ENCODE measurements at regions not wholly inside any gene's neighbourhood (a gene's known extent, or its start where the extent isn't known, plus 50 kb on each side); places are given as distances from the start of the nearest gene placed in this dataset.

- Histone ChIP-seq H3K79me2 (ENCODE audit: insufficient read depth, low read length) (no peaks in the 10 kb centered on the region), H3K4me1 (ENCODE audit: insufficient read depth, low read length) (no peaks in the 10 kb centered on the region), H3K27me3 (ENCODE audit: insufficient read depth, low read length) (no peaks in the 10 kb centered on the region), H2AFZ (ENCODE audit: low read length) (no peak overlapping the region), H4K20me1 (ENCODE audit: insufficient read depth, low read length) (no peaks in the 10 kb centered on the region), H3K36me3 (ENCODE audit: insufficient read depth, low read length) (no peaks in the 10 kb centered on the region), H3K4me2 (ENCODE audit: insufficient read depth, low read length) (no peak overlapping the region), H3K4me3 (ENCODE audit: insufficient read depth, low read length) (no peak overlapping the region), H3K9me3 (ENCODE audit: low read depth, low read length) (peaks cover 2% of the 10 kb centered on the region), H3K27ac (ENCODE audit: low read depth, low read length) (no peak overlapping the region)
- no peak for TF ChIP-seq CTCF (IDR thresholded peaks at IDR 0.05; ENCODE audit: extremely low read depth, low read depth, low read length)
- DNase-seq (ENCODE audit: insufficient read length, low spot score, missing footprints): no peak
These were observed 462.6 kb upstream of the SOX11 start for GRCh38 chr2:5229574-5229973.

- peaks cover 2% of the 10 kb centered on the region for H3K9me3 ChIP-seq (ENCODE audit: low read depth, low read length)
- no peak overlapping the region for H3K27ac ChIP-seq (ENCODE audit: low read depth, low read length)
- no peak overlapping the region for H3K4me3 ChIP-seq (ENCODE audit: insufficient read depth, low read length)
- no peak for DNase-seq (ENCODE audit: insufficient read length, low spot score, missing footprints)
- H3K4me1 ChIP-seq (ENCODE audit: insufficient read depth, low read length): no peaks in the 10 kb centered on the region
- no peaks in the 10 kb centered on the region for H4K20me1 ChIP-seq (ENCODE audit: insufficient read depth, low read length)
- TF ChIP-seq CTCF (IDR thresholded peaks at IDR 0.05; ENCODE audit: extremely low read depth, low read depth, low read length): no peak
- H3K36me3 ChIP-seq (ENCODE audit: insufficient read depth, low read length): no peaks in the 10 kb centered on the region
- H2AFZ ChIP-seq (ENCODE audit: low read length): no peak overlapping the region
- H3K79me2 ChIP-seq (ENCODE audit: insufficient read depth, low read length): no peaks in the 10 kb centered on the region
- H3K27me3 ChIP-seq (ENCODE audit: insufficient read depth, low read length): no peaks in the 10 kb centered on the region
- no peak overlapping the region for H3K4me2 ChIP-seq (ENCODE audit: insufficient read depth, low read length)
These were observed 461.7 kb upstream of the SOX11 start for GRCh38 chr2:5230444-5230843.

- Histone ChIP-seq H3K4me1 (ENCODE audit: insufficient read depth, low read length) (no peaks in the 10 kb centered on the region), H3K4me2 (ENCODE audit: insufficient read depth, low read length) (no peak overlapping the region), H3K9me3 (ENCODE audit: low read depth, low read length) (peaks cover 2% of the 10 kb centered on the region), H3K36me3 (ENCODE audit: insufficient read depth, low read length) (no peaks in the 10 kb centered on the region), H3K79me2 (ENCODE audit: insufficient read depth, low read length) (no peaks in the 10 kb centered on the region), H3K27ac (ENCODE audit: low read depth, low read length) (no peak overlapping the region), H3K27me3 (ENCODE audit: insufficient read depth, low read length) (no peaks in the 10 kb centered on the region), H3K4me3 (ENCODE audit: insufficient read depth, low read length) (no peak overlapping the region), H4K20me1 (ENCODE audit: insufficient read depth, low read length) (no peaks in the 10 kb centered on the region), H2AFZ (ENCODE audit: low read length) (no peak overlapping the region)
- no peak for DNase-seq (ENCODE audit: insufficient read length, low spot score, missing footprints)
- TF ChIP-seq CTCF (IDR thresholded peaks at IDR 0.05; ENCODE audit: extremely low read depth, low read depth, low read length): no peak
These were observed 461.3 kb upstream of the SOX11 start for GRCh38 chr2:5230855-5231254.

GRCh38 chr2:5231287-5231686 lies 460.9 kb upstream of the SOX11 start:
- no peak for DNase-seq (ENCODE audit: insufficient read length, low spot score, missing footprints)
- H3K4me1 ChIP-seq (ENCODE audit: insufficient read depth, low read length): no peaks in the 10 kb centered on the region
- no peak for TF ChIP-seq CTCF (IDR thresholded peaks at IDR 0.05; ENCODE audit: extremely low read depth, low read depth, low read length)

More at GRCh38 chr2:5231287-5231686, 460.9 kb upstream of the SOX11 start:
- H3K4me3 ChIP-seq (ENCODE audit: insufficient read depth, low read length): no peak overlapping the region
- H2AFZ ChIP-seq (ENCODE audit: low read length): no peak overlapping the region
- no peaks in the 10 kb centered on the region for H3K27me3 ChIP-seq (ENCODE audit: insufficient read depth, low read length)
- no peaks in the 10 kb centered on the region for H3K79me2 ChIP-seq (ENCODE audit: insufficient read depth, low read length)
- no peak overlapping the region for H3K27ac ChIP-seq (ENCODE audit: low read depth, low read length)
- H3K36me3 ChIP-seq (ENCODE audit: insufficient read depth, low read length): no peaks in the 10 kb centered on the region
- no peak overlapping the region for H3K4me2 ChIP-seq (ENCODE audit: insufficient read depth, low read length)
- H4K20me1 ChIP-seq (ENCODE audit: insufficient read depth, low read length): no peaks in the 10 kb centered on the region
- H3K9me3 ChIP-seq (ENCODE audit: low read depth, low read length): peaks cover 2% of the 10 kb centered on the region
